Spleen (tissue), 11 donors: ENCODE measurements at regions not wholly inside any gene's neighbourhood (a gene's known extent, or its start where the extent isn't known, plus 50 kb on each side); places are given as distances from the start of the nearest gene placed in this dataset.

Source experiments
- DNase-seq: peaks from one replicate; pipeline ENCODE4 v3.0.0-alpha.2; 2020
- H3K27ac ChIP-seq, 8 donors: fragments of 200-600 bp; sonication (generic) in 7 of 8; 1 replicate in 4 of 8; 2 replicates in 4 of 8; pipeline versions ENCODE4 v1.5.0 to v1.8.0; 2016 to 2021; ENCODE audit warnings: inconsistent platforms in 4 of 8, mild to moderate bottlenecking in 4 of 8, moderate library complexity in 1 of 8
- H3K27me3 ChIP-seq, 7 donors: fragments of 200-600 bp; sonication (generic) in 6 of 7; replicated peaks in 1 of 7; 1 replicate in 4 of 7; 2 replicates in 3 of 7; pipeline versions ENCODE4 v1.5.0 to v1.8.0; 2016 to 2021; ENCODE audit warnings: inconsistent platforms in 3 of 7, mild to moderate bottlenecking in 1 of 7
- H3K36me3 ChIP-seq, 6 donors: fragments of 200-600 bp; sonication (generic) in 5 of 6; 1 replicate in 4 of 6; 2 replicates in 2 of 6; pipeline versions ENCODE4 v1.5.0 to v1.8.0; 2016 to 2021; ENCODE audit warnings: inconsistent platforms in 2 of 6
- H3K4me1 ChIP-seq, 6 donors: fragments of 200-600 bp; sonication (generic) in 5 of 6; 1 replicate in 3 of 6; 2 replicates in 3 of 6; pipeline versions ENCODE4 v1.5.0 to v1.8.0; 2016 to 2021; ENCODE audit warnings: inconsistent platforms in 3 of 6
- H3K4me3 ChIP-seq, 8 donors: fragments of 200-600 bp; sonication (generic) in 7 of 8; 1 replicate in 4 of 8; 2 replicates in 4 of 8; pipeline versions ENCODE4 v1.5.0 to v1.8.0; 2016 to 2021; ENCODE audit warnings: inconsistent platforms in 4 of 8, mild to moderate bottlenecking in 4 of 8, moderate library complexity in 2 of 8
- H3K9me3 ChIP-seq, 8 donors: fragments of 200-600 bp; sonication (generic) in 7 of 8; 1 replicate in 4 of 8; 2 replicates in 4 of 8; pipeline versions ENCODE4 v1.5.0 to v1.8.0; 2016 to 2021; ENCODE audit warnings: inconsistent platforms in 4 of 8
- CTCF ChIP-seq, 11 experiments: fragments of 200-600 bp in 7 of 11; fragments of 450-650 bp in 4 of 11; sonication (generic) in 4 of 11; IDR thresholded peaks in 8 of 11; conservative IDR thresholded peaks in 3 of 11; 1 replicate in 7 of 11; 2 replicates in 4 of 11; pipeline versions ENCODE4 v1.4.0 to v1.8.0; 2016 to 2021; ENCODE audit warnings: antibody characterized with exemption in 11 of 11, inconsistent platforms in 4 of 11, mild to moderate bottlenecking in 1 of 11
- POLR2A ChIP-seq, 3 donors: fragments of 450-650 bp; IDR thresholded peaks; one replicate each; pipeline ENCODE4 v1.5.1; 2017; ENCODE audit warnings: antibody characterized with exemption in 3 of 3, mild to moderate bottlenecking in 1 of 3
- POLR2AphosphoS5 ChIP-seq, 3 donors: sonication (generic); formaldehyde crosslinking; IDR thresholded peaks; one replicate each; pipeline ENCODE4 v1.5.1; 2017; ENCODE audit warnings: antibody characterized with exemption in 3 of 3
- WGBS, 5 donors: extraction: QIAGEN DNeasy Blood & Tissue Kit in 3 of 5; methylation state at CpG; one replicate each; pipeline versions ENCODE4 v1.1.5 to v1.1.7; 2013 to 2018; 5-methylcytosine and 5-hydroxymethylcytosine counted together
- intact Hi-C: fragments of 100-400 bp; cut with DNase I; formaldehyde crosslinking; loops from one replicate; pipeline ENCODE4 v1.15.0; 2023; ENCODE audit warnings: low total_unique reads
- donor health status: healthy with polysubstance abuse.
- donor health status: DM: no; HTN: no; CAD: no; lungs with moderate emphysema.
- donor health status: DM: no; HTN: no; CAD: no.
- donor health status: Bipolar disorder and iron deficiency.
- donor health status: healthy.
- donor health status: DM: no; HTN: no; CAD: no.
- donor health status: DM: yes; HTN: yes; CAD: no.

- H3K27me3 ChIP-seq, result no peaks in the 10 kb centered on the region
- 83 to 92% (median 84%) methylated on average over 2 of the region's 2 CpGs for WGBS, 5 donors
- H3K4me1 ChIP-seq, result no peaks in the 10 kb centered on the region
- DNase-seq, result no peak
- no peak overlapping the region for H3K27ac ChIP-seq
- intact Hi-C loops, result no loop called here
- H3K4me3 ChIP-seq, result no peak overlapping the region
- H3K36me3 ChIP-seq, result no peaks in the 10 kb centered on the region
- H3K9me3 ChIP-seq, result no peaks in the 10 kb centered on the region
- no peak for TF ChIP-seq POLR2AphosphoS5 (IDR thresholded peaks at IDR 0.05)
- no peak for TF ChIP-seq CTCF (IDR thresholded peaks at IDR 0.05 in 8 of 11, conservative IDR thresholded peaks at IDR 0.05 in 3 of 11)
- no peak for TF ChIP-seq POLR2A (IDR thresholded peaks at IDR 0.05)
Measured at GRCh38 chr4:56198265-56198664, 189.0 kb downstream of the AASDH start.

GRCh38 chr4:56197387-56197786, 189.9 kb downstream of the AASDH start:
- Histone ChIP-seq H3K4me1 (no peaks in the 10 kb centered on the region), H3K27ac (no peak overlapping the region), H3K27me3 (no peaks in the 10 kb centered on the region), H3K36me3 (no peaks in the 10 kb centered on the region), H3K9me3 (no peaks in the 10 kb centered on the region), H3K4me3 (no peak overlapping the region)
- WGBS, 5 donors, result 88 to 98% (median 94%) methylated on average over 5 of the region's 5 CpGs
- no peak for DNase-seq
- intact Hi-C loops, result no loop called here
- no peak for TF ChIP-seq POLR2A (IDR thresholded peaks at IDR 0.05)
- TF ChIP-seq CTCF (IDR thresholded peaks at IDR 0.05 in 8 of 11, conservative IDR thresholded peaks at IDR 0.05 in 3 of 11), result no peak
- TF ChIP-seq POLR2AphosphoS5 (IDR thresholded peaks at IDR 0.05), result no peak

- Histone ChIP-seq H3K4me3 (no peak overlapping the region), H3K36me3 (no peaks in the 10 kb centered on the region), H3K27ac (peak overlapping the region in 4 of 8 donors; percentile 1 to 49 (median 17)), H3K4me1 (no peaks in the 10 kb centered on the region), H3K27me3 (no peaks in the 10 kb centered on the region), H3K9me3 (peaks cover 0 to 16% (median 0%) of the 10 kb centered on the region in 8 donors)
- no peak for DNase-seq
- WGBS, 5 donors, result 68 to 81% (median 78%) methylated on average over 4 of the region's 4 CpGs
- intact Hi-C loops, result no loop called here
- TF ChIP-seq CTCF (IDR thresholded peaks at IDR 0.05 in 8 of 11, conservative IDR thresholded peaks at IDR 0.05 in 3 of 11) (no peak), POLR2AphosphoS5 (IDR thresholded peaks at IDR 0.05) (no peak), POLR2A (IDR thresholded peaks at IDR 0.05) (no peak)
Measured at GRCh38 chr4:56195025-56195424, 192.3 kb downstream of the AASDH start.

GRCh38 chr4:56191534-56191933, 195.8 kb downstream of the AASDH start:
- WGBS, 5 donors, result 89 to 98% (median 92%) methylated on average over 6 of the region's 6 CpGs
- Histone ChIP-seq H3K27me3 (no peaks in the 10 kb centered on the region), H3K36me3 (no peaks in the 10 kb centered on the region), H3K9me3 (peaks cover 0 to 17% (median 0%) of the 10 kb centered on the region in 8 donors), H3K4me3 (no peak overlapping the region), H3K4me1 (no peaks in the 10 kb centered on the region), H3K27ac (no peak overlapping the region)
- DNase-seq, result no peak
- TF ChIP-seq POLR2AphosphoS5 (IDR thresholded peaks at IDR 0.05) (no peak), CTCF (IDR thresholded peaks at IDR 0.05 in 8 of 11, conservative IDR thresholded peaks at IDR 0.05 in 3 of 11) (no peak), POLR2A (IDR thresholded peaks at IDR 0.05) (no peak)
- intact Hi-C loops, result no loop called here
